ENCODE measurements at regions not wholly inside any gene's neighbourhood (a gene's known extent, or its start where the extent isn't known, plus 50 kb on each side); places are given as distances from the start of the nearest gene placed in this dataset.
"Not testable (repeated sequence)": the region's sequence is repeated elsewhere in the genome, so short reads cannot be mapped to it uniquely, and the experiment has no call there.

GRCh38 chr18:49731860-49732311 lies 81.4 kb downstream of the ACAA2 start:
- DNase-seq = no peak

- DNase-seq = no peak
These were observed 81.9 kb downstream of the ACAA2 start for GRCh38 chr18:49731421-49731841.

- DNase-seq = no peak
These were observed 82.4 kb downstream of the ACAA2 start for GRCh38 chr18:49730951-49731391.

GRCh38 chr18:49728542-49728941 lies 84.8 kb downstream of the ACAA2 start:
- DNase-seq = peak; percentile 52 to 74 (median 62)

- DNase-seq = no peak
These were observed 85.5 kb downstream of the ACAA2 start for GRCh38 chr18:49727816-49728215.

GRCh38 chr18:49726675-49726963 lies 86.7 kb downstream of the ACAA2 start:
- no peak for DNase-seq

- no peak for DNase-seq
These were observed 87.3 kb downstream of the ACAA2 start for GRCh38 chr18:49725809-49726674.

- no peak for DNase-seq
These were observed 89.6 kb downstream of the ACAA2 start for GRCh38 chr18:49723648-49724180.

- DNase-seq = no peak
These were observed 90.9 kb downstream of the ACAA2 start for GRCh38 chr18:49722477-49722876.

GRCh38 chr18:49721981-49722380 lies 91.4 kb downstream of the ACAA2 start:
- no peak for DNase-seq

GRCh38 chr18:49720944-49721343 lies 92.4 kb downstream of the ACAA2 start:
- DNase-seq = not testable (repeated sequence)

- no peak for DNase-seq
These were observed 95.7 kb downstream of the ACAA2 start for GRCh38 chr18:49717617-49718016.

GRCh38 chr18:49716035-49716434 lies 97.3 kb downstream of the ACAA2 start:
- no peak for DNase-seq

GRCh38 chr18:49709347-49709690 lies 104.0 kb downstream of the ACAA2 start:
- no peak for DNase-seq

- DNase-seq = no peak
These were observed 104.5 kb downstream of the ACAA2 start for GRCh38 chr18:49708662-49709346.

GRCh38 chr18:49707599-49707998 lies 105.7 kb downstream of the ACAA2 start:
- DNase-seq = no peak

GRCh38 chr18:49704334-49704733 lies 109.0 kb downstream of the ACAA2 start:
- DNase-seq = no peak

GRCh38 chr18:49701190-49701589 lies 112.1 kb downstream of the ACAA2 start:
- no peak for DNase-seq

- DNase-seq = no peak
These were observed 114.0 kb downstream of the ACAA2 start for GRCh38 chr18:49699303-49699702.

- no peak for DNase-seq
These were observed 114.8 kb downstream of the ACAA2 start for GRCh38 chr18:49698525-49699025.

GRCh38 chr18:49697757-49698524 lies 115.4 kb downstream of the ACAA2 start:
- DNase-seq = no peak

GRCh38 chr18:49697049-49697448 lies 116.3 kb downstream of the ACAA2 start:
- no peak for DNase-seq

- DNase-seq = no peak
These were observed 118.9 kb downstream of the ACAA2 start for GRCh38 chr18:49694402-49694801.
